ENCODE measurements at regions not wholly inside any gene's neighbourhood (a gene's known extent, or its start where the extent isn't known, plus 50 kb on each side); places are given as distances from the start of the nearest gene placed in this dataset.

DNA sequence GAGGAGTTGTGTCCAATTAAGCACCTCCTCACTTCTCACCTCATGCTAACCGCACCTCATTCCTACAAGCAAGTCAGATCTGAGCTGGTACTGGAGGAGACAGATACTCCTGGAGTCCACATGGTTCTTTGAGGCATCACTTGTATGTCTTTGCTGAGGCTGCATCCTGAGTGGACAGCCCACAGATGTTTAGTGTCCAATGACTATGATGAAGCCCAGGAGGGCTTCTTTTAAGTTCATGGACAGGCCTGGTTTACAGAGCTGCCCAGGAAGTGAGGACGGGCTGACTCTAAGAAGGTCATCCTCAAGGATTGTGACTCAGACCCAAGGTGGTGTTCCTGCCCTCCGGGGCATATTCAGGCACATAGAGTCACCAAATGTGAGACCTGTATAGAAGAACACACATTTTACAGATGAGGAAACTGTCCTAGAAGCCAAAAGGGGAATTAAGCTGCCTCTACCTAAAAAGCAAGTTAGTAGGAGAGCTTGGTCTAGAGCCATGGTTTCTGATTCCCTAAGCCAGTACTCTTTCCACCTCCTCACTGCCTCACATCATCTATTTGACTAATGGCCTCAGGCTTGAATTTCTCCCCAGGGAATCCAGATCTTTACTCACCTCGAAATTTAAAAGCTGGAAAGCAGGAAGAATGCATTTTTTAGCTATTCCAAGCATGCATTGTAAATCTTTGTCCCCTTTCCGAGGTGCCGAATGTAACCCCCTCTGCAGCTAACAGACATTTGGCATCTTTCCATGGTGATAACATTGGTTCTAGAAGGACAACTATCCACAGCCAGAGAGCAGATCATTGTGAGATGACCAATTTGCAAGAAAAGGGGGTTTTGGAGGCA lies 228.1 kb downstream of the OMA1 start:
- TF ChIP-seq, protein P1, sequence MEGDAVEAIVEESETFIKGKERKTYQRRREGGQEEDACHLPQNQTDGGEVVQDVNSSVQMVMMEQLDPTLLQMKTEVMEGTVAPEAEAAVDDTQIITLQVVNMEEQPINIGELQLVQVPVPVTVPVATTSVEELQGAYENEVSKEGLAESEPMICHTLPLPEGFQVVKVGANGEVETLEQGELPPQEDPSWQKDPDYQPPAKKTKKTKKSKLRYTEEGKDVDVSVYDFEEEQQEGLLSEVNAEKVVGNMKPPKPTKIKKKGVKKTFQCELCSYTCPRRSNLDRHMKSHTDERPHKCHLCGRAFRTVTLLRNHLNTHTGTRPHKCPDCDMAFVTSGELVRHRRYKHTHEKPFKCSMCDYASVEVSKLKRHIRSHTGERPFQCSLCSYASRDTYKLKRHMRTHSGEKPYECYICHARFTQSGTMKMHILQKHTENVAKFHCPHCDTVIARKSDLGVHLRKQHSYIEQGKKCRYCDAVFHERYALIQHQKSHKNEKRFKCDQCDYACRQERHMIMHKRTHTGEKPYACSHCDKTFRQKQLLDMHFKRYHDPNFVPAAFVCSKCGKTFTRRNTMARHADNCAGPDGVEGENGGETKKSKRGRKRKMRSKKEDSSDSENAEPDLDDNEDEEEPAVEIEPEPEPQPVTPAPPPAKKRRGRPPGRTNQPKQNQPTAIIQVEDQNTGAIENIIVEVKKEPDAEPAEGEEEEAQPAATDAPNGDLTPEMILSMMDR (IDR thresholded peaks at IDR 0.05), result no peak
- TF ChIP-seq POLR2A (IDR thresholded peaks at IDR 0.05), result no peak
